Chondrocyte (in vitro differentiated cells): ENCODE measurements at regions not wholly inside any gene's neighbourhood (a gene's known extent, or its start where the extent isn't known, plus 50 kb on each side); places are given as distances from the start of the nearest gene placed in this dataset.

ENCODE experiments used
- DNase-seq: peaks from one replicate; pipeline ENCODE4 v3.0.0; 2021; ENCODE audit warnings: mixed read lengths, low spot score
- H3K27ac Mint-ChIP-seq: one replicate; pipeline ENCODE4 v1.8.0; 2021; ENCODE audit warnings: mild to moderate bottlenecking, moderate library complexity, mixed read lengths; ENCODE audit not compliant: unreplicated experiment
- H3K27me3 Mint-ChIP-seq: 2 replicates; pipeline ENCODE4 v1.8.0; 2021; ENCODE audit warnings: low read depth, mixed read lengths
- H3K36me3 Mint-ChIP-seq: 2 replicates; pipeline ENCODE4 v1.8.0; 2021; ENCODE audit warnings: low read depth, mixed read lengths
- H3K4me1 Mint-ChIP-seq: 2 replicates; pipeline ENCODE4 v1.8.0; 2021; ENCODE audit warnings: low read depth, mild to moderate bottlenecking, mixed read lengths
- H3K4me3 Mint-ChIP-seq: one replicate; pipeline ENCODE4 v1.8.0; 2021; ENCODE audit warnings: mild to moderate bottlenecking, moderate library complexity, mixed read lengths; ENCODE audit not compliant: unreplicated experiment
- H3K9me3 Mint-ChIP-seq: 2 replicates; pipeline ENCODE4 v1.8.0; 2021; ENCODE audit warnings: low read depth, mixed read lengths
- CTCF ChIP-seq: fragments of 200-600 bp; sonication (generic); IDR thresholded peaks from 2 replicates; pipeline ENCODE4 v1.5.0; 2021; ENCODE audit warnings: antibody characterized with exemption, mild to moderate bottlenecking, moderate library complexity

GRCh38 chr2:136323935-136324334 lies 206.0 kb upstream of the CXCR4 start:
- no peak overlapping the region for H3K27ac Mint-ChIP-seq
- H3K27me3 Mint-ChIP-seq = peaks cover 3% of the 10 kb centered on the region
- H3K4me1 Mint-ChIP-seq = no peaks in the 10 kb centered on the region
- no peak overlapping the region for H3K4me3 Mint-ChIP-seq
- TF ChIP-seq CTCF = no peak
- DNase-seq = no peak
- H3K36me3 Mint-ChIP-seq = no peaks in the 10 kb centered on the region
- no peaks in the 10 kb centered on the region for H3K9me3 Mint-ChIP-seq

GRCh38 chr2:136323195-136323594 lies 205.2 kb upstream of the CXCR4 start:
- H3K9me3 Mint-ChIP-seq = no peaks in the 10 kb centered on the region
- DNase-seq = no peak
- no peak overlapping the region for H3K27ac Mint-ChIP-seq
- H3K27me3 Mint-ChIP-seq = peaks cover 3% of the 10 kb centered on the region
- TF ChIP-seq CTCF = no peak
- no peaks in the 10 kb centered on the region for H3K36me3 Mint-ChIP-seq
- H3K4me3 Mint-ChIP-seq = no peak overlapping the region
- no peaks in the 10 kb centered on the region for H3K4me1 Mint-ChIP-seq

GRCh38 chr2:136322428-136322827 lies 204.5 kb upstream of the CXCR4 start:
- H3K4me3 Mint-ChIP-seq = no peak overlapping the region
- no peaks in the 10 kb centered on the region for H3K4me1 Mint-ChIP-seq
- no peak overlapping the region for H3K27ac Mint-ChIP-seq
- no peaks in the 10 kb centered on the region for H3K36me3 Mint-ChIP-seq
- no peak for DNase-seq
- TF ChIP-seq CTCF = no peak
- H3K27me3 Mint-ChIP-seq = peaks cover 3% of the 10 kb centered on the region
- H3K9me3 Mint-ChIP-seq = no peaks in the 10 kb centered on the region

- Mint-ChIP-seq H3K4me3 (no peak overlapping the region), H3K4me1 (no peaks in the 10 kb centered on the region), H3K9me3 (no peaks in the 10 kb centered on the region), H3K27ac (no peak overlapping the region), H3K36me3 (no peaks in the 10 kb centered on the region), H3K27me3 (peaks cover 5% of the 10 kb centered on the region)
- DNase-seq = no peak
- TF ChIP-seq CTCF = no peak
These were observed 201.7 kb upstream of the CXCR4 start for GRCh38 chr2:136319651-136320050.

- Mint-ChIP-seq H3K27me3 (peaks cover 5% of the 10 kb centered on the region), H3K27ac (no peak overlapping the region), H3K9me3 (no peaks in the 10 kb centered on the region), H3K4me1 (no peaks in the 10 kb centered on the region), H3K4me3 (no peak overlapping the region), H3K36me3 (no peaks in the 10 kb centered on the region)
- DNase-seq = no peak
- no peak for TF ChIP-seq CTCF
These were observed 201.3 kb upstream of the CXCR4 start for GRCh38 chr2:136319237-136319636.
